Fibroblast of lung (primary cell): ENCODE measurements at regions not wholly inside any gene's neighbourhood (a gene's known extent, or its start where the extent isn't known, plus 50 kb on each side); places are given as distances from the start of the nearest gene placed in this dataset.

Experiments used
- EZH2 ChIP-seq: IDR thresholded peaks from 2 replicates; pipeline ENCODE4 v1.5.1; 2012; ENCODE audit warnings: low read length, control low read depth, mild to moderate bottlenecking; ENCODE audit errors: missing control alignments
- TF ChIP-seq, protein P1 (sequence below), 2 donors: IDR thresholded peaks in 1 of 2; conservative IDR thresholded peaks in 1 of 2; 1 replicate in 1 of 2; 2 replicates in 1 of 2; pipeline ENCODE4 v1.5.1; 2011 to 2012; ENCODE audit warnings: low read length in 2 of 2, control low read depth in 1 of 2, inconsistent platforms in 1 of 2, low read depth in 1 of 2, mild to moderate bottlenecking in 1 of 2

DNA sequence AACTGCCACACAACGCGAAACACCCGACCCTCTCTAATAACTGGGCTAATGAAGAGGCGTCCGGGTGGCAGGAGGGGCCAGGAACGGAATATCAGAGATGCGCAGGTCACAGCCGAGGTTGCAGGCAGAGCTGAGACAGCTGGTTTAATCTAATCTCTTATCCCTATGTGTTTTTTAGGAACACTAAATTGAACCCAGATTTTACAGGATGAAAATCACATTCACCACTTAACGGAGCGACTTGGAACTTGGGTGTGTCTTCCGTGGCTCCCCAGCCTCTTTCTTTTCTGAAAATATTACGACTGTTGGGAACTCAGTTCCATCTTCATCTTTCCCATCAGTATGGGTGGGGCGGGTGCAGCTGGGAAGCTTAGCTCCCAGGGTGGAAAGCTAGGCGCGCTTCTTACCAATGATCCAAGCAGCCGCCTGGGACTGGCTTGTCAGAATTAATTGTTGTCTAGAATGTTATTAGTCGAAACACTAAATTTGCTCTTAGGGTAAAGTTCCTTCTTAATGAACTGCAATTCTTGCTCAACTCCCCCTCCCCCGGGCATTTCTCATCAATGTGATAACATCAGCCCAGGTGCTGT, 92.5 kb downstream of the IRX2 start:
- TF ChIP-seq, protein P1, sequence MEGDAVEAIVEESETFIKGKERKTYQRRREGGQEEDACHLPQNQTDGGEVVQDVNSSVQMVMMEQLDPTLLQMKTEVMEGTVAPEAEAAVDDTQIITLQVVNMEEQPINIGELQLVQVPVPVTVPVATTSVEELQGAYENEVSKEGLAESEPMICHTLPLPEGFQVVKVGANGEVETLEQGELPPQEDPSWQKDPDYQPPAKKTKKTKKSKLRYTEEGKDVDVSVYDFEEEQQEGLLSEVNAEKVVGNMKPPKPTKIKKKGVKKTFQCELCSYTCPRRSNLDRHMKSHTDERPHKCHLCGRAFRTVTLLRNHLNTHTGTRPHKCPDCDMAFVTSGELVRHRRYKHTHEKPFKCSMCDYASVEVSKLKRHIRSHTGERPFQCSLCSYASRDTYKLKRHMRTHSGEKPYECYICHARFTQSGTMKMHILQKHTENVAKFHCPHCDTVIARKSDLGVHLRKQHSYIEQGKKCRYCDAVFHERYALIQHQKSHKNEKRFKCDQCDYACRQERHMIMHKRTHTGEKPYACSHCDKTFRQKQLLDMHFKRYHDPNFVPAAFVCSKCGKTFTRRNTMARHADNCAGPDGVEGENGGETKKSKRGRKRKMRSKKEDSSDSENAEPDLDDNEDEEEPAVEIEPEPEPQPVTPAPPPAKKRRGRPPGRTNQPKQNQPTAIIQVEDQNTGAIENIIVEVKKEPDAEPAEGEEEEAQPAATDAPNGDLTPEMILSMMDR (conservative IDR thresholded peaks at IDR 0.05 in 1 of 2, IDR thresholded peaks at IDR 0.05 in 1 of 2; ENCODE audit: low read depth in 1 of 2, low read length in 2 of 2), result no peak
- no peak for TF ChIP-seq EZH2
